Prostate gland (tissue), 2 donors: ENCODE measurements at regions not wholly inside any gene's neighbourhood (a gene's known extent, or its start where the extent isn't known, plus 50 kb on each side); places are given as distances from the start of the nearest gene placed in this dataset.

Experiments used
- DNase-seq: peaks from one replicate; pipeline ENCODE4 v3.0.0-alpha.2; 2019; ENCODE audit warnings: low spot score
- H3K27ac ChIP-seq, 2 donors: fragments of 200-600 bp; sonication (generic); 2 replicates each; pipeline ENCODE4 v1.5.1; 2017 to 2019
- H3K27me3 ChIP-seq: fragments of 200-600 bp; sonication (generic); replicated peaks from 2 replicates; pipeline ENCODE4 v1.5.1; 2019; ENCODE audit not compliant: insufficient read depth
- H3K36me3 ChIP-seq, 2 donors: fragments of 200-600 bp; sonication (generic); 1 replicate in 1 of 2; 2 replicates in 1 of 2; pipeline versions ENCODE4 v1.5.1 to v1.8.1; 2017 to 2019
- H3K4me1 ChIP-seq: fragments of 200-600 bp; sonication (generic); replicated peaks from 2 replicates; pipeline ENCODE4 v1.5.1; 2019
- H3K4me3 ChIP-seq, 2 donors: fragments of 200-600 bp; sonication (generic); 2 replicates each; pipeline ENCODE4 v1.5.1; 2017 to 2019
- H3K9me3 ChIP-seq: fragments of 200-600 bp; sonication (generic); 2 replicates; pipeline ENCODE4 v1.5.1; 2017
- POLR2A ChIP-seq: fragments of 450-650 bp; IDR thresholded peaks from one replicate; pipeline ENCODE4 v1.6.1; 2016; ENCODE audit warnings: antibody characterized with exemption, mild to moderate bottlenecking
- POLR2AphosphoS5 ChIP-seq: sonication (generic); formaldehyde crosslinking; IDR thresholded peaks from one replicate; pipeline ENCODE4 v1.6.1; 2017; ENCODE audit warnings: antibody characterized with exemption
- WGBS: methylation state at CpG from one replicate; pipeline ENCODE4 v1.1.5; 2018; 5-methylcytosine and 5-hydroxymethylcytosine counted together
- intact Hi-C: fragments of 100-400 bp; cut with DNase I; formaldehyde crosslinking; loops from one replicate; pipeline ENCODE4 v1.14.2; 2022
- TF ChIP-seq, protein P1 (sequence below), 4 experiments: fragments of 200-600 bp in 2 of 4; fragments of 450-650 bp in 2 of 4; sonication (generic) in 2 of 4; IDR thresholded peaks; 1 replicate in 3 of 4; 2 replicates in 1 of 4; pipeline ENCODE4 v1.5.1; 2016 to 2019; ENCODE audit warnings: antibody characterized with exemption in 4 of 4, mild to moderate bottlenecking in 2 of 4, moderate library complexity in 2 of 4

DNA sequence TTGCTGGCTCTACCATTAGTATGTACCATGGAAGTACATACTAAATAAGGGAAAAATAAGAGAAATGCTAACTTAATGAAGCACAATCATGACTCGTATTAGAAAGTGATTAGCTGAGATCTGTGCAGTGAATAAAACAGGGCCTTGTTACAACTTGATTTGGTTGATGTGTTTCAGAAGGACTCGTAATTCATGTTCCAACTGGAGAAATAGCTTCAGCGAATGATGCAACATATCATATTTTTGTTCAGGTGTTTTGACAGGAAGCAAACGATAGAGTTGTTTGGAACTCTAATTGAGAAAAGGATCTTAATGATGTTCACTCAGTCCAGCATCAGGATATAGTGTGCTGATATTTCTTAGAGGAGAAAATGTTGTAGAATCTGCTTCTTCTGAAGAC lies 474.6 kb upstream of the WWC1 start:
- intact Hi-C loops = no loop called here
- Histone ChIP-seq H3K27ac (no peak overlapping the region), H3K4me1 (no peaks in the 10 kb centered on the region), H3K27me3 (no peaks in the 10 kb centered on the region), H3K9me3 (no peaks in the 10 kb centered on the region), H3K36me3 (no peaks in the 10 kb centered on the region), H3K4me3 (no peak overlapping the region)
- no peak for DNase-seq
- 51% methylated on average over 4 of the region's 4 CpGs for WGBS
- TF ChIP-seq, protein P1, sequence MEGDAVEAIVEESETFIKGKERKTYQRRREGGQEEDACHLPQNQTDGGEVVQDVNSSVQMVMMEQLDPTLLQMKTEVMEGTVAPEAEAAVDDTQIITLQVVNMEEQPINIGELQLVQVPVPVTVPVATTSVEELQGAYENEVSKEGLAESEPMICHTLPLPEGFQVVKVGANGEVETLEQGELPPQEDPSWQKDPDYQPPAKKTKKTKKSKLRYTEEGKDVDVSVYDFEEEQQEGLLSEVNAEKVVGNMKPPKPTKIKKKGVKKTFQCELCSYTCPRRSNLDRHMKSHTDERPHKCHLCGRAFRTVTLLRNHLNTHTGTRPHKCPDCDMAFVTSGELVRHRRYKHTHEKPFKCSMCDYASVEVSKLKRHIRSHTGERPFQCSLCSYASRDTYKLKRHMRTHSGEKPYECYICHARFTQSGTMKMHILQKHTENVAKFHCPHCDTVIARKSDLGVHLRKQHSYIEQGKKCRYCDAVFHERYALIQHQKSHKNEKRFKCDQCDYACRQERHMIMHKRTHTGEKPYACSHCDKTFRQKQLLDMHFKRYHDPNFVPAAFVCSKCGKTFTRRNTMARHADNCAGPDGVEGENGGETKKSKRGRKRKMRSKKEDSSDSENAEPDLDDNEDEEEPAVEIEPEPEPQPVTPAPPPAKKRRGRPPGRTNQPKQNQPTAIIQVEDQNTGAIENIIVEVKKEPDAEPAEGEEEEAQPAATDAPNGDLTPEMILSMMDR (IDR thresholded peaks at IDR 0.05) = no peak
- TF ChIP-seq POLR2AphosphoS5 = no peak
- TF ChIP-seq POLR2A = no peak

DNA sequence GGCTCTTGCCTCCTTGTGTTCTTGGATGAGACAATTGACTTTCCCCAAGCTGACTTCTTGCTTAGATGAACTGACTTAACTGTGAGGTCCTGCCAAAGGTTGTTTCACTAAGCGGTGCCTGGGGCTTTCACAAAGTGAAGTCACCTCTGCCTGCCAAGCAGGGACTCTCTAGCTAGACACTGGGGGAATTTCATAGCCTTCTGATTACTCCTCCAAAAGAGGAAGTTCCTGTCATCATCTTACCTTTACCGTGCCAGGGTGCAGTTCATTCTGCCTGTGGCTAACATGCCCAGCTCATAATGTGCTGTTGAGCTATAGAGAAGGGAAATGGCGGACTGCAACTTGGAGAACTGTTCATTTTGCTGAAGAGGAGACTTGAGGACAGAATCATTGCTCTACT lies 472.0 kb upstream of the WWC1 start:
- no peaks in the 10 kb centered on the region for H3K4me1 ChIP-seq
- 54% methylated on average over 3 of the region's 3 CpGs for WGBS
- H3K27me3 ChIP-seq = no peaks in the 10 kb centered on the region
- TF ChIP-seq, protein P1 (IDR thresholded peaks at IDR 0.05) = no peak
- TF ChIP-seq POLR2AphosphoS5 = no peak
- TF ChIP-seq POLR2A = no peak
- H3K36me3 ChIP-seq = no peaks in the 10 kb centered on the region
- intact Hi-C loops = no loop called here
- DNase-seq = no peak
- H3K9me3 ChIP-seq = no peaks in the 10 kb centered on the region
- H3K27ac ChIP-seq = no peak overlapping the region
- H3K4me3 ChIP-seq = no peak overlapping the region

DNA sequence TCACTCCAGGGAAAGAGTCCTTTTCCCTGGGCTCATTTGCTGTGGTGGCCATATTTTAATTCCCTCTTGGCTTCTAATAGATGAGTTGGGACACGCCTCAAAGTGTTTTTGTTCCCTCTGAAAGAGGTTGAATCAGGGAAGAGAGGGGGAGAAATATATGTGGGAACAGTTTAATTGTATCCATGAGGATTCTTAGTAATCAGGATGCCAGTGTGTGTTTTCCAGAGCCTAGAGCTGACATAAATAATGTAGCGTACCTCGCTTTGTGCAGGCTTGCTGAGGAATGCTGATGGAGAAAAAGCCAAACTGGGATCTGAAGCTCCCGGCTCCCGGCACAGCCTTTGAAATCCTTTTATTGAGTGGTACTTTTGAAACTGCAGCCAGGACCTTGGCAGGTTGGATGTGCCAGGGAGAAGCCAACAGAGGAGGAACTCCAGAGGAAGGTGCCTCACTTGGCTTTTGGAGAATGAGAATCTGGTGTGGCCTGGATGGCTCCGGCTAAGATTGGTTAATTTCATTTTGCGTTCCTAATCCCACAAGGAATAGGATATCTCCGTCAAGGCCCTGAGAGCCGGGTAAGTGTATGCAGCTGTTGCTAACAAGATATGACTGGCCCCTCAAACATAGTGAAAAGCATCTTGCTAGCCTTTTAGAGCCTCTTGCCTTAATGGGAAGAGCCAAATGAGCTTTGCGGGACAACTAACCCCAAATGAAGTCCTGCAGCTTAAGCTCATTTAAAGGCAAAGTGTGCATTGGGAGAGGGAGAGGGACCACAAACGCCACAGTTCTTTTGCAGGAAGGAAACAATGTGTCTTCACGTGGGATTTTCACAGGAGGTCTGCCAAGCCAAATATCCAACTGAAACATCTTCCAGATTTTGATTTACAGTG lies 471.1 kb upstream of the WWC1 start:
- intact Hi-C loops = loop anchor here (10.0 kb wide), 1 partner anchor 124 kb away; no protein-coding TSS in a partner anchor
- WGBS = 24% methylated on average over 12 of the region's 12 CpGs
- Histone ChIP-seq H3K4me3 (no peak overlapping the region), H3K27me3 (no peaks in the 10 kb centered on the region), H3K4me1 (no peaks in the 10 kb centered on the region), H3K27ac (no peak overlapping the region), H3K36me3 (no peaks in the 10 kb centered on the region), H3K9me3 (no peaks in the 10 kb centered on the region)
- DNase-seq = peak; percentile 32
- TF ChIP-seq, protein P1 (IDR thresholded peaks at IDR 0.05) = no peak
- TF ChIP-seq POLR2AphosphoS5 (no peak), POLR2A (no peak)

DNA sequence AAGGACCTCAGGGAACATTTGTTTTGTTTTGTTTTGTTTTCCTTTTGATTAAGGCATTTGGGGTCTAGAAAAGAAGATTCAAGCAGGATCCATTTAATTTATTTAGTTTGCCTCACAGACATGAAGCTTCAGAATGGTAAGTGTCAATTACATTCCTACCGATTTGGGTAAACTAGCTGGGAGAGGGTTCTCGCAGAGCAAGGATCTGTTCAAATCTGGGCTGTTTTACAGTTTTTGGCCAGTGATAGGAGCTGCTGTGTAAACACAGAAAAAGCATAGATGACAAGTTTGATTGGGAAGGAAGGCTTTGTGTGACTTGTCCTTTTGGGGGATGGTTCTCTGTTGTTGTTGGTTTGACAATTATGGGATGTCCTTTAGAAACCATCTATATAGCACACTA lies 470.3 kb upstream of the WWC1 start:
- H3K27ac ChIP-seq = no peak overlapping the region
- intact Hi-C loops = loop anchor here (10.0 kb wide), 1 partner anchor 124 kb away; no protein-coding TSS in a partner anchor
- H3K27me3 ChIP-seq = no peaks in the 10 kb centered on the region
- H3K4me3 ChIP-seq = no peak overlapping the region
- H3K36me3 ChIP-seq = no peaks in the 10 kb centered on the region
- no peaks in the 10 kb centered on the region for H3K4me1 ChIP-seq
- WGBS = 13% methylated on average over 2 of the region's 2 CpGs
- no peaks in the 10 kb centered on the region for H3K9me3 ChIP-seq
- no peak for TF ChIP-seq POLR2AphosphoS5
- TF ChIP-seq, protein P1 (IDR thresholded peaks at IDR 0.05) = no peak
- TF ChIP-seq POLR2A = no peak
- no peak for DNase-seq

DNA sequence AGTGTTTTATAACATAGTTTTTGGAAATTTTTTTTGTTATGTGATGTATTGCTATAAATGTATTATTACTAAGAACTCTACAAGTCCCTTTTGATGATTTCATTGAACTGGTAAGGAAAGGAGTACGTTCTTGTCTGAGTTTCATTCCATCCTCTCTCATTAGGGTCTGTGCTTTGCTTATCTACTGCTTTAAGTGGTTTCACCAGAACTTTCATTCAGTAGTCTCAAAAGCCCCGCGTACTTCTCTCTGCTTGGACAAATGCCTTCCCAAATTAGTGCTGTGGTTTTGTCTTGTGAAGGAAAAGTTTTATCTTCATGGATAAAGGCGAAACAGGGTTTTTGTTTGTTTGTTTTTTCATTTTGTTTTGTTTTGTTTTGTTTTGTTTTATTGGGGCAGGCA lies 469.8 kb upstream of the WWC1 start:
- Histone ChIP-seq H3K27me3 (no peaks in the 10 kb centered on the region), H3K27ac (no peak overlapping the region), H3K4me1 (no peaks in the 10 kb centered on the region), H3K36me3 (no peaks in the 10 kb centered on the region), H3K4me3 (no peak overlapping the region), H3K9me3 (no peaks in the 10 kb centered on the region)
- no peak for DNase-seq
- 57% methylated on average over 4 of the region's 4 CpGs for WGBS
- no peak for TF ChIP-seq POLR2A
- TF ChIP-seq, protein P1 (IDR thresholded peaks at IDR 0.05) = no peak
- no peak for TF ChIP-seq POLR2AphosphoS5
- intact Hi-C loops = loop anchor here (10.0 kb wide), 1 partner anchor 123 kb away; no protein-coding TSS in a partner anchor
